Heart right ventricle (tissue), 16 donors: ENCODE measurements at regions not wholly inside any gene's neighbourhood (a gene's known extent, or its start where the extent isn't known, plus 50 kb on each side); places are given as distances from the start of the nearest gene placed in this dataset.
"Not testable (repeated sequence)": the region's sequence is repeated elsewhere in the genome, so short reads cannot be mapped to it uniquely, and the experiment has no call there.

Source experiments
- ATAC-seq, 8 donors: fragments of 200-7000 bp; cut with Tn5 transposase; one replicate each; pipeline ENCODE4 v1.9.1; 2020; ENCODE audit warnings: mild to moderate bottlenecking in 8 of 8, moderate library complexity in 8 of 8, moderate number of reproducible peaks in 1 of 8
- DNase-seq, 2 donors: peaks; one replicate each; pipeline ENCODE4 v3.0.0-alpha.2; 2020
- H3K27ac ChIP-seq, 10 donors: fragments of 200-600 bp; sonication (generic) in 2 of 10; one replicate each; pipeline versions ENCODE4 v1.5.0 to v1.8.0; 2020 to 2022; ENCODE audit warnings: mild to moderate bottlenecking in 3 of 10
- H3K27me3 ChIP-seq, 7 donors: fragments of 200-600 bp; one replicate each; pipeline ENCODE4 v1.8.0; 2021 to 2022; ENCODE audit warnings: mild to moderate bottlenecking in 2 of 7
- H3K36me3 ChIP-seq, 9 donors: fragments of 200-600 bp; sonication (generic) in 1 of 9; one replicate each; pipeline versions ENCODE4 v1.5.0 to v1.8.0; 2020 to 2022; ENCODE audit warnings: mild to moderate bottlenecking in 2 of 9
- H3K4me1 ChIP-seq, 9 donors: fragments of 200-600 bp; sonication (generic) in 1 of 9; one replicate each; pipeline versions ENCODE4 v1.5.0 to v1.8.0; 2020 to 2022; ENCODE audit warnings: mild to moderate bottlenecking in 4 of 9
- H3K4me3 ChIP-seq, 10 donors: fragments of 200-600 bp; sonication (generic) in 2 of 10; one replicate each; pipeline versions ENCODE4 v1.5.0 to v1.8.0; 2020 to 2022; ENCODE audit warnings: mild to moderate bottlenecking in 7 of 10, moderate library complexity in 2 of 10
- H3K9me3 ChIP-seq, 11 donors: fragments of 200-600 bp in 10 of 11; sonication (generic) in 2 of 11; one replicate each; pipeline versions ENCODE4 v1.5.0 to v1.8.0; 2013 to 2022; ENCODE audit warnings: mild to moderate bottlenecking in 2 of 11, control low read depth in 1 of 11, moderate library complexity in 1 of 11
- CTCF ChIP-seq, 9 donors: fragments of 200-600 bp; sonication (generic) in 2 of 9; IDR thresholded peaks; one replicate each; pipeline versions ENCODE4 v1.5.0 to v1.8.0; 2021 to 2022; ENCODE audit warnings: antibody characterized with exemption in 9 of 9, mild to moderate bottlenecking in 5 of 9, moderate library complexity in 1 of 9
- WGBS, 2 donors: extraction: QIAGEN DNeasy Blood & Tissue Kit; methylation state at CpG; one replicate each; pipeline ENCODE4 v1.1.7; 2013; ENCODE audit warnings: inconsistent platforms in 1 of 2; 5-methylcytosine and 5-hydroxymethylcytosine counted together
- intact Hi-C, 10 donors: fragments of 100-400 bp; cut with DNase I; formaldehyde crosslinking; loops; one replicate each; pipeline versions ENCODE4 v1.11.1 to v1.14.2; 2022
- donor health status: Arrhythmogenic right ventricular cardiomyopathy.
- donor health status: ischemic (EF 13 %, LVEDD 7.1; RV severe dilation, severe dysfunction).
- donor health status: healthy with polysubstance abuse.
- donor health status: DM: no; HTN: yes; CAD: no.
- donor health status: DM: no; HTN: no; CAD: no.
- donor health status: ischemic (EF 25% LVEDD 6.9; RV normal size, moderate dysfunction).
- donor health status: ischemic (EF 25% LVEDD 5.7; RV mildly dilated, moderate dysfunction).
- donor health status: healthy.
- donor health status: DM: yes; HTN: yes; CAD: no.
- donor health status: Ischemic cardiomyopathy.
- donor health status: ischemic (EF 35%, LVEDD 5.7; RV mildly dilated, moderate dysfunction).
- donor health status: nonischemic (EF 11% LVEDD 7.7; RV severe dilation, severe dysfunction).
- donor health status: DM: yes; HTN: yes; CAD: no.
- donor health status: PGD.
- donor health status: ischemic (EF 29% LVEDD 5.4; RV normal size, mild dysfunction).
- donor health status: nonischemic (EF 23%, LVEDD 6.1; RV moderate dilation, normal function).

- 44 to 57% methylated on average over 4 of the region's 4 CpGs for WGBS, 2 donors
- Histone ChIP-seq H3K27ac (no peak overlapping the region), H3K36me3 (no peaks in the 10 kb centered on the region), H3K9me3 (peaks cover 0 to 11% (median 3%) of the 10 kb centered on the region in 11 donors), H3K4me3 (no peak overlapping the region), H3K4me1 (no peaks in the 10 kb centered on the region), H3K27me3 (no peaks in the 10 kb centered on the region)
- ATAC-seq, result no peak
- DNase-seq, result no peak
- TF ChIP-seq CTCF (IDR thresholded peaks at IDR 0.05), result no peak
- intact Hi-C loops, result no loop called here
These were observed 405.9 kb downstream of the CNTNAP4 start for GRCh38 chr16:76683051-76683450.

GRCh38 chr16:76696876-76697275, 419.7 kb downstream of the CNTNAP4 start:
- no peaks in the 10 kb centered on the region for H3K36me3 ChIP-seq
- H3K27ac ChIP-seq, result no peak overlapping the region
- no peaks in the 10 kb centered on the region for H3K4me1 ChIP-seq
- no peak overlapping the region for H3K4me3 ChIP-seq
- ATAC-seq (no peak), DNase-seq (no peak)
- H3K9me3 ChIP-seq, result peaks cover 0 to 12% (median 0%) of the 10 kb centered on the region in 11 donors
- intact Hi-C loops, result no loop called here
- 42 to 68% methylated on average over 2 of the region's 2 CpGs for WGBS, 2 donors
- TF ChIP-seq CTCF (IDR thresholded peaks at IDR 0.05), result no peak
- H3K27me3 ChIP-seq, result no peaks in the 10 kb centered on the region

- TF ChIP-seq CTCF (IDR thresholded peaks at IDR 0.05), result no peak
- no peak for DNase-seq
- intact Hi-C loops, result no loop called here
- Histone ChIP-seq H3K36me3 (no peaks in the 10 kb centered on the region), H3K27me3 (no peaks in the 10 kb centered on the region), H3K9me3 (no peaks in the 10 kb centered on the region), H3K4me3 (no peak overlapping the region), H3K4me1 (no peaks in the 10 kb centered on the region), H3K27ac (no peak overlapping the region)
- ATAC-seq, result no peak
These were observed 428.7 kb downstream of the CNTNAP4 start for GRCh38 chr16:76705892-76706291.

GRCh38 chr16:76713191-76713590, 436.0 kb downstream of the CNTNAP4 start:
- DNase-seq (no peak), ATAC-seq (no peak)
- H3K9me3 ChIP-seq, result peaks cover 0 to 16% (median 8%) of the 10 kb centered on the region in 11 donors
- H3K4me1 ChIP-seq, result no peaks in the 10 kb centered on the region
- H3K27me3 ChIP-seq, result no peaks in the 10 kb centered on the region
- no peak for TF ChIP-seq CTCF (IDR thresholded peaks at IDR 0.05)
- H3K36me3 ChIP-seq, result no peaks in the 10 kb centered on the region
- no peak overlapping the region for H3K4me3 ChIP-seq
- intact Hi-C loops, result no loop called here
- H3K27ac ChIP-seq, result no peak overlapping the region
- 48 to 56% methylated on average over 1 of the region's 1 CpG for WGBS, 2 donors

GRCh38 chr16:76716251-76716650, 439.1 kb downstream of the CNTNAP4 start:
- H3K27ac ChIP-seq, H3K36me3 ChIP-seq, H3K27me3 ChIP-seq, intact Hi-C loops, ATAC-seq, DNase-seq, H3K4me1 ChIP-seq, H3K4me3 ChIP-seq: not testable (repeated sequence)
- H3K9me3 ChIP-seq, result peaks cover 0 to 16% (median 8%) of the 10 kb centered on the region in 11 donors
- WGBS, 2 donors, result 93% methylated on average over 5 of the region's 5 CpGs
